ENCODE measurements at regions not wholly inside any gene's neighbourhood (a gene's known extent, or its start where the extent isn't known, plus 50 kb on each side); places are given as distances from the start of the nearest gene placed in this dataset.

GRCh38 chr18:61093965-61094364 lies 239.3 kb upstream of the CDH20 start:
- Histone ChIP-seq H3K36me3 (no peaks in the 10 kb centered on the region), H3K4me1 (no peaks in the 10 kb centered on the region), H3K4me3 (ENCODE audit: low read depth, low read length) (no peak overlapping the region), H3K27me3 (no peaks in the 10 kb centered on the region), H3K9me3 (no peaks in the 10 kb centered on the region)
- DNase-seq: no peak
- no peak for TF ChIP-seq CTCF (IDR thresholded peaks at IDR 0.05; ENCODE audit: low read depth, low read length)

GRCh38 chr18:61096226-61096625 lies 237.0 kb upstream of the CDH20 start:
- H3K4me3 ChIP-seq (ENCODE audit: low read depth, low read length): no peak overlapping the region
- DNase-seq: no peak
- H3K27me3 ChIP-seq: no peaks in the 10 kb centered on the region
- H3K9me3 ChIP-seq: no peaks in the 10 kb centered on the region
- no peak for TF ChIP-seq CTCF (IDR thresholded peaks at IDR 0.05; ENCODE audit: low read depth, low read length)
- H3K4me1 ChIP-seq: no peaks in the 10 kb centered on the region
- no peaks in the 10 kb centered on the region for H3K36me3 ChIP-seq

- no peak for TF ChIP-seq CTCF (IDR thresholded peaks at IDR 0.05; ENCODE audit: low read depth, low read length)
- H3K27me3 ChIP-seq: no peaks in the 10 kb centered on the region
Observed at GRCh38 chr18:61107113-61107512, 226.1 kb upstream of the CDH20 start.

GRCh38 chr18:61108706-61109105 lies 224.5 kb upstream of the CDH20 start:
- no peak for DNase-seq
- no peak overlapping the region for H3K4me3 ChIP-seq (ENCODE audit: low read depth, low read length)
- no peaks in the 10 kb centered on the region for H3K4me1 ChIP-seq
- H3K27me3 ChIP-seq: no peaks in the 10 kb centered on the region
- H3K9me3 ChIP-seq: no peaks in the 10 kb centered on the region
- TF ChIP-seq CTCF (IDR thresholded peaks at IDR 0.05; ENCODE audit: low read depth, low read length): no peak
- no peaks in the 10 kb centered on the region for H3K36me3 ChIP-seq

More at GRCh38 chr18:61107113-61107512, 226.1 kb upstream of the CDH20 start:
- no peaks in the 10 kb centered on the region for H3K4me1 ChIP-seq
- DNase-seq: no peak
- H3K36me3 ChIP-seq: no peaks in the 10 kb centered on the region
- H3K9me3 ChIP-seq: no peaks in the 10 kb centered on the region
- H3K4me3 ChIP-seq (ENCODE audit: low read depth, low read length): no peak overlapping the region

GRCh38 chr18:61123309-61123708 lies 209.9 kb upstream of the CDH20 start:
- Histone ChIP-seq H3K4me1 (no peaks in the 10 kb centered on the region), H3K27me3 (no peaks in the 10 kb centered on the region), H3K36me3 (no peaks in the 10 kb centered on the region), H3K4me3 (ENCODE audit: low read depth, low read length) (no peak overlapping the region), H3K9me3 (no peaks in the 10 kb centered on the region)
- no peak for DNase-seq
- TF ChIP-seq CTCF (IDR thresholded peaks at IDR 0.05; ENCODE audit: low read depth, low read length): no peak

GRCh38 chr18:61127714-61128467 lies 205.3 kb upstream of the CDH20 start:
- DNase-seq: no peak
- no peaks in the 10 kb centered on the region for H3K36me3 ChIP-seq
- H3K4me3 ChIP-seq (ENCODE audit: low read depth, low read length): no peak overlapping the region
- H3K27me3 ChIP-seq: no peaks in the 10 kb centered on the region
- H3K4me1 ChIP-seq: no peaks in the 10 kb centered on the region
- no peak for TF ChIP-seq CTCF (IDR thresholded peaks at IDR 0.05; ENCODE audit: low read depth, low read length)
- H3K9me3 ChIP-seq: no peaks in the 10 kb centered on the region
